ENCODE measurements at regions not wholly inside any gene's neighbourhood (a gene's known extent, or its start where the extent isn't known, plus 50 kb on each side); places are given as distances from the start of the nearest gene placed in this dataset.

DNA sequence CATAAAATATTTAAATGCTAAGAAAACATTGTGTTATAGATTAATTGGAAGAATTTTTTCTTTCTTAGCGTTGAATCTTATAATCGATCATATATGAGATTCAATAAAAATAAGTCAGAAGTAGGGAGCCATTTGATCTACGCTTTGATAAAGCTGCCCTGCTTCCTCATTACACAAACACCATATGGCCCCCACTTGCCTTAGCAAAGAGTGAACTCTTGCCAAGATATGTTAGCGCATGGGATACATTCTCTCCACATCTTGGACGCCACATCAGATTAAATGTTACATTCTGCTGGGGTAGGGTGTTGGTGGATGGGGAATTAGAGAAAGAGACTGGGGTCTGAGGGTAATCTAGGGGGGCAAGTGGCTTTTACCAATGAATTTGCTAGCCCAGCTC is 207.7 kb upstream of the MID1 start:
- no peaks in the 10 kb centered on the region for H3K36me3 Mint-ChIP-seq
- H3K4me1 Mint-ChIP-seq = no peaks in the 10 kb centered on the region
- H3K4me3 Mint-ChIP-seq = no peak overlapping the region
- H3K27ac Mint-ChIP-seq = no peak overlapping the region
- H3K9me3 Mint-ChIP-seq = no peaks in the 10 kb centered on the region
- H3K27me3 Mint-ChIP-seq = no peaks in the 10 kb centered on the region
- ATAC-seq = no peak

DNA sequence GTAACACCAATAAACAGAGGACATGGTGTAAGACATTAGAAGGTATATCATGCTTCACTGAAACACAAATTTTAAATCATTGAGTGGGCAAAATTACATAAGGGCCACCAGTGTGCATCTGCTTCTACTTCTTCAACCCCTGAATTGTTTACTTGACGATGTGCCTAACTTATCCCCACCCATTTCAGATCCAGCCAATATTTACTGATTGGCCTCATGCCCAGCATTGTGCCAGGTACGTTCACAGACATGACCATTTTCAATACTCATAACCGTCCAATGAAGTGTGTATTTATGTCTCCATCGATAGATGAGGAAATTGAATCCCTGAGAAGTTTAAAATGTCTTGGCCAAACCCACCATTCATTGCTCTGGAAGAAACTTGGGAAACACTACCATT is 208.3 kb upstream of the MID1 start:
- no peaks in the 10 kb centered on the region for H3K36me3 Mint-ChIP-seq
- no peak overlapping the region for H3K27ac Mint-ChIP-seq
- no peaks in the 10 kb centered on the region for H3K27me3 Mint-ChIP-seq
- no peak for ATAC-seq
- no peaks in the 10 kb centered on the region for H3K9me3 Mint-ChIP-seq
- H3K4me3 Mint-ChIP-seq = no peak overlapping the region
- no peaks in the 10 kb centered on the region for H3K4me1 Mint-ChIP-seq

DNA sequence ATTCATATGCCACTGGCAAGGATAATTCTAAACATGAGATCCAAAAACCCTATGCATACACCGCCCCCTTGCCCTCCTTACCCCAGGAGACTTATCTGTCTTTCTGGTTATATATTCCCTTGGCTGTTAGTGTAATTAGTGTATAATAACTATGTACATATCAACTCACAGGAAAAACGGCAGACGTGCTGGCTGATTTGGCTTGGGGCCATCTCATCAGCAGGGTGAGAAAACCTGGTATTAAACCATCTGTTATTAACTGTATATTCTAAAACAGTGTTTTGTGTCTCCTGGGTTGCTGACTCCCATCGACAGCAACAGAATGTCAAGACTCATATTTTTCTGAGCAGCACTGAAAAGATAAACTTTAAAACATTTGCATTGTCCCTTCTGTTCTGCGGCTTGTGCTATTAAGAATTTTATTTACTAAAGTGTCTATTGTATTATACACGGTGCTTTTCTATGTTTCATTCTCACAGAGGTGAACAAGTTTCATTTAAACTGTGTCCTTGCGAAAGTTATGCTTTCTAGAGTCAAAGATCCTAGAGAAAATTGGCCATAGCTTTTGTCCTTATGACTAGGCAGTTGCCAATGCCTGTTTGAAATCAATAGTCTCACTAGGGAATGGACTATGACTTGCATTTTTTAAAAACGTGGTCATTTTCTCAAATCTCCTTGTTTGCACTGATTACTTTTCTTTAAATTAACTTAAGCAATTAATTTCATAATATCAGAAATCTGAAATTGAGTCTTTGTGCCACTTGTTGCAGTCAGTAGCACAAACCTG is 211.5 kb upstream of the MID1 start:
- no peak overlapping the region for H3K4me3 Mint-ChIP-seq
- no peak for ATAC-seq
- H3K36me3 Mint-ChIP-seq = no peaks in the 10 kb centered on the region
- H3K9me3 Mint-ChIP-seq = no peaks in the 10 kb centered on the region
- H3K27me3 Mint-ChIP-seq = no peaks in the 10 kb centered on the region
- no peak overlapping the region for H3K27ac Mint-ChIP-seq
- no peaks in the 10 kb centered on the region for H3K4me1 Mint-ChIP-seq

DNA sequence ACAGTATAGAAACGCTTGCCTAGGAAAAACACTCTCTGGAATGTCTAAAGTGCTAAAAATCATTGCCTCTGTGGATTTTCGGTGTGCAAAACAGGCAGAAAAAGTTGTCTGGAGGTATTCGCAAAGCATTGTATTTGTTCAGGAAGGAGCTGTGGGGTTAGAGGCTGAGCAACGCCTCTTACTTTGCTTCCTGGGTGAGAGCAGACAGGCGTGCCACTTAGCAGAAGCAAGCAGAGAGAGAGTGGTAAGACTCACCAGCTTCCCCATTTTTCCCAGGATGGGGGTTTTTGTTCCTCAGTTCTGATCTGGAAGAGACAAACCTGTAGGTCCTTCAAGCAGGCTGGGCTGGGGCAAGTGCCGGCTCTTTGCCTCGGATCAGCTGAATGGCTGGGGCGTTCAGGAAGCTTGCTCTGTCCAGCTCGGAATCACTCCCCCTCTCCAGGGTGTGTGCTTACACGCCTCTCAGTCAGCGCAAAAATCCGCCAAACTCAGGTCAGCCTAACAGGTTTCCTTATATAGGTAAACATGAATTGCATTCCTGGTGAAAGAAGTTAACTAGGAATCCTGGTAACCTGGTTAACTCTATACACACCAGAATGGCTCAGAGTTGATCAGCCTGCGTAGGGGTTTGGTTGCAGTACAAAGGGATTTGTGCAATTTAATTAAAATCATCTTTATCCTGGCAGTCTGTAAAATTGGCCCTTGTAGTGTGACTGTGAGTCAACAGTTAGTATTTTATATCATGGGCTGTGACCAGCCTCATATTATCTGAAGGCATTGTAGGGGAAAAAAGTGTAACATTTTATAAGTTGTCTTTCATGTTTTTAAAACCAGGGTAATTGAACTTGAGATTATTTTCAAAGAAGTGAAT is 213.1 kb upstream of the MID1 start:
- ATAC-seq = no peak
- Mint-ChIP-seq H3K4me3 (no peak overlapping the region), H3K27me3 (no peaks in the 10 kb centered on the region), H3K4me1 (no peaks in the 10 kb centered on the region), H3K9me3 (no peaks in the 10 kb centered on the region), H3K36me3 (no peaks in the 10 kb centered on the region), H3K27ac (no peak overlapping the region)

DNA sequence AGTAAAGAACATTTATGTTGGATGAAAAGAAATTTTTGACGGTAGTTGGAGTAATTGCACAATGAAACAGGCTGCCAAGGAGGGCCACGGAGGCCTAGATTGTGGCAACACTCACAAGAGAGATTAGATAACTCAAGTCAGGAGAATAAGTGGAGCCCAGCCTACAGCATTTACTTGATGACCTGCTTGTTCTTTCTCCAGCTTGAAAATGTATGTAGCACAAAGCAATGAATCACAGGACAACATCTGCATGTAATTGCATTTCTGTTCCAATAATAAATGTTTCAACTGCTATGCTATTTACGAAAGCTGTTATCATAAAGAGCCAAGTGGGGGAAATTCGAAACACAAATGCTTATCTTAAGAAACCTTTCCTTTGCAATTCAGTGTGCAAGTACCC is 221.2 kb upstream of the MID1 start:
- Mint-ChIP-seq H3K4me3 (no peak overlapping the region), H3K4me1 (no peaks in the 10 kb centered on the region), H3K27ac (no peak overlapping the region), H3K36me3 (no peaks in the 10 kb centered on the region), H3K27me3 (no peaks in the 10 kb centered on the region), H3K9me3 (no peaks in the 10 kb centered on the region)
- no peak for ATAC-seq

DNA sequence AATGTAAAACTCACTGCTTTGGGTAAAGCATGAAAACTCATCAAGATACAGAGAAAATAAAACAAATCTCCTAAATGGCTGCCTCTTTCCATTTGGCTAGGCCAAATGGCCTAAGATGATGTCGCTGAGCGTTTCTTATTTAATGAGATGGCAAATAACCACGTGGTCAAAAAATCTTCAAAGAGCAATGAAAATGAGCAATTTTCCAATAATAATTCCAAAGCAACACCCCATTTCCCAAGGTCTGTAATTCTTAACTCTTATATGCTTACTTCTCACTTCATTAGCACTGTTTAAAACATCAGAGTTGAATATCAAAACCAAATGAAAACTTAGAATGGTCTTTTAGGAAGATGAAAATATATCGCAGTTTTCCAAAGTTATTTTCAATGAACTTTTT is 222.3 kb upstream of the MID1 start:
- H3K27ac Mint-ChIP-seq = no peak overlapping the region
- H3K36me3 Mint-ChIP-seq = no peaks in the 10 kb centered on the region
- no peaks in the 10 kb centered on the region for H3K27me3 Mint-ChIP-seq
- H3K4me1 Mint-ChIP-seq = no peaks in the 10 kb centered on the region
- no peak overlapping the region for H3K4me3 Mint-ChIP-seq
- no peaks in the 10 kb centered on the region for H3K9me3 Mint-ChIP-seq
- ATAC-seq = no peak

DNA sequence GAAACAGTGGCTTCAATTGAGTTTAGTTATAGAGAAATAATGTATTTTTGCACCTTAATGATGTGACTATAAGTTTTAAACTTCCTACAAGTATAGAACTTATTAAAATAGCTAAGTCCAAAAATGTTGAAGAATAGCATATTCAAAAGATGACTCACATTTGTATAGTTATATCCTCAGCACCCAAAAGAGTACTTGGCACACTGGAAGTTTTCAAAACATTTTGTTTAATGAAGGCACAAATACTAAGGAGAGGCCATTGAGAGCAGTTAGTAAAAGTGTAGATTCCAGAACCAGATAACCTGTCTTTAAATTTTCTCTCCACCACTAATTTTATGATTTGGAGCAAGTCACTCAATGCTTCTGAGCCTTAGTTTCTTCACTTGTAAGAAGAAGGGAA is 226.9 kb upstream of the MID1 start:
- no peak overlapping the region for H3K4me3 Mint-ChIP-seq
- no peaks in the 10 kb centered on the region for H3K27me3 Mint-ChIP-seq
- no peak overlapping the region for H3K27ac Mint-ChIP-seq
- no peaks in the 10 kb centered on the region for H3K9me3 Mint-ChIP-seq
- no peak for ATAC-seq
- no peaks in the 10 kb centered on the region for H3K36me3 Mint-ChIP-seq
- H3K4me1 Mint-ChIP-seq = no peaks in the 10 kb centered on the region

DNA sequence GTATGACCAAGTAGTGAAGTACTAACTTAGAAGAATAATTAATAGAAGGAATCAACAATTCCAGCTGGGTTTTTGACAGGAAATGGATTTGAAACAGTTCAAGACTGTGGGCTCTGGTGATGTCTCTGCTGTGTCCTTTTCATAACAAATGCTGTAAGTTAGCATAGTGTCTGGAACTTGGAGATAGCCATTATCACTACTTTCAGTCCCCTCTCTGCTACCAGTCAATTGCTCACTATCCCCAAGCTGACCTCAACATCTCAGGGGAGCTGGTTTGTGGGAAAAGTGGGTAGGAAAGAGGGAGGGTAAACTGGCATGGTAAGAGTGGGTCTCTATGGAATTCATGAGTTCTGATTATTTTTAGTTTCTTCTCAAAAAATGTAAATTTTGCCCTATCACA is 231.4 kb upstream of the MID1 start:
- Mint-ChIP-seq H3K4me3 (no peak overlapping the region), H3K36me3 (no peaks in the 10 kb centered on the region), H3K4me1 (no peaks in the 10 kb centered on the region), H3K27ac (no peak overlapping the region), H3K9me3 (no peaks in the 10 kb centered on the region), H3K27me3 (no peaks in the 10 kb centered on the region)
- no peak for ATAC-seq

DNA sequence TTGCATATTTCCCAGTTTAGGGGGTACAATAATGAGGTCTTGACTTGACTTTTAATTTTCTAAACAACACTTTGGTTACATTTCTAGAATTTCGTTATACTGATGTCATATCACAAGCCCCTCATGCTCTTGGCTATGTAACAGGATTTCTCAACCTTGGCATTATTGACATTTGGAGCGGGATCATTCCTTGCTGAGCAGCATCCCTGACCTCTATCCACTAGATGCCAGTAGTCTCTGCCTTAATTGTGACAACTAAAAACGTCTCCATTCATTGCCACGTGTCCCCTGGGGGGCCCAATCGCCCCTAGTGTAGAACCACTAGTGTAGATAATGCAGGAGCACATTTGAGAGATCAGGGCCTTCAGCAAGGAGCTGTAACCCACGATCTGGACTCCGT is 234.2 kb upstream of the MID1 start:
- no peaks in the 10 kb centered on the region for H3K36me3 Mint-ChIP-seq
- ATAC-seq = no peak
- no peak overlapping the region for H3K4me3 Mint-ChIP-seq
- H3K27me3 Mint-ChIP-seq = no peaks in the 10 kb centered on the region
- no peaks in the 10 kb centered on the region for H3K4me1 Mint-ChIP-seq
- no peaks in the 10 kb centered on the region for H3K9me3 Mint-ChIP-seq
- no peak overlapping the region for H3K27ac Mint-ChIP-seq

DNA sequence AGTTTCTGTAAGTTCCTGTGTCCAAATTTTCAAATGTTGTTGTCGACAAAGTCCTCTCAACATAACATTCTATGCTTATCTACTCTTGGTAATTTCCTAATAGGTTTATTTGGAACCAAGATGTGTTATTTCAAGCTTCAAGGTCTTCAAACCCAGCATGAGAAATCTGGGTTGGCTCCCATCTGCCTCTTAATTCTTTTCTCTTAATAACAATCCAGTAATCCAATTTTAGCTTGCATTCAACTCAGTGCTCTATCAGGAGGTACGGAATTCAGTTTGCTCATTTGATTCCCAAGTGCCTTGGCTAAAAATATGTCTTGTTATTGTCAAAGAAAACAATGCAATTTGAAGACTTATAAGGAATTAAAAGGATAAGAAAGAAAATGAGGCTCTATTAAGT is 235.5 kb upstream of the MID1 start:
- H3K4me1 Mint-ChIP-seq = no peaks in the 10 kb centered on the region
- H3K9me3 Mint-ChIP-seq = peaks cover 1% of the 10 kb centered on the region
- no peaks in the 10 kb centered on the region for H3K27me3 Mint-ChIP-seq
- no peak overlapping the region for H3K27ac Mint-ChIP-seq
- H3K4me3 Mint-ChIP-seq = no peak overlapping the region
- no peaks in the 10 kb centered on the region for H3K36me3 Mint-ChIP-seq
- no peak for ATAC-seq

DNA sequence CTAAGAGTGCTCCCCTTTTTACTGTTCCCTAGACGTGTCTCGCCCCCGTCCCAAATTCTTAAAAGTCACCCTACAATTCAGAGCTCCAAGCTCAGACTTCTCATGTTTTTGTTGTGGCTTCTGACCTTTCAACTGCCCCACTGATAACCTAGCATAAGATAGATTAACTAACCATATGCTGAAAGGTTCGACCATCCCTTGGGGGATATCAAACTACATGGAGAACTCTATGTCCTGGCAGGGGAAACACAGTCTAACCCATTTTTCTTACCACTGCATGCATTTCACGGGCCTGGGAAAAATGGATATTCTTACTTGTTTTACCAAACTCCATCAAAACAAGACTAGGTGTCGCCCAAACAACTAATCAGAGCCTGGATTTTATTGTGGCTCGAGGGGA is 236.4 kb upstream of the MID1 start:
- no peak for ATAC-seq
- no peaks in the 10 kb centered on the region for H3K36me3 Mint-ChIP-seq
- no peak overlapping the region for H3K4me3 Mint-ChIP-seq
- no peaks in the 10 kb centered on the region for H3K4me1 Mint-ChIP-seq
- peaks cover 3% of the 10 kb centered on the region for H3K9me3 Mint-ChIP-seq
- H3K27ac Mint-ChIP-seq = no peak overlapping the region
- no peaks in the 10 kb centered on the region for H3K27me3 Mint-ChIP-seq

DNA sequence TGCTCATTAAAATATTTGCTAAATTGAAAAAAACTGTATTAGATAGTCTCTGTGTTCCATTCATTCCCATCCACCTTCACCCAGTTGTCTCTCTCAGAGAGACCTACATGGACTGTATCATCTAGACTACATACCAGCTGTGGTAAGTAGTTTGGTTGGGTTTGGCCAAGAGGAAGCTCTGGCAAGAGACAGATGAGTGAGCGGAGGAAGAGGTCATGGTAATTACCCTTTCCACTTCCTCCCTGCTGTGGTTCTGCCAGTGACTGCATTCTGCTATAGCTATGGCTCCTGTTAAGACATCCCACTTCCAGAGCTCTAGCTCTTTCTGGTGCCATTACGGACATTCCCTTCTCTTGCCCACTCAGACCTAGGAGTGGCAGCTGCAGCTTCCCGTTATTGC is 239.0 kb upstream of the MID1 start:
- Mint-ChIP-seq H3K27me3 (no peaks in the 10 kb centered on the region), H3K4me3 (no peak overlapping the region), H3K4me1 (no peaks in the 10 kb centered on the region), H3K9me3 (peaks cover 3% of the 10 kb centered on the region), H3K36me3 (no peaks in the 10 kb centered on the region), H3K27ac (no peak overlapping the region)
- ATAC-seq = no peak

DNA sequence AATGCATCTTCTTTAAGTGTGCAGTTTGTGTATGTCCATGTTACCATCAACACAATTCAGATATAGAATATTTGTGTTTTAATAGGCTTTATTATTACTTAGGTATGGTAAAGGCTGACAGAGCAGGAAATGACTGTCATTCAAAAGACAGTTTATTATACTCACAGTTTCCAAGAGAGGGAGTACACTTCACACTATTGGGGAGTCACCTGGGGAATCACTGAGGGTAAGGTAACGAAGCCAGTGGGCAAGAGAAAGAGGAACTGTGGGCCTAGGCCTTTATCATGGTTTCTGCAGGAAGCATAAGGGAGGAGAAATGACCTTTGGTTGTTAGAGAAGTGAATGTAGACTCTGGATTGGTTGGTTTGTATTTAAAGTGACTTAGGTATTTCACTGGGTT is 235.1 kb upstream of the HCCS start:
- H3K27ac Mint-ChIP-seq = no peak overlapping the region
- H3K27me3 Mint-ChIP-seq = no peaks in the 10 kb centered on the region
- H3K9me3 Mint-ChIP-seq = no peaks in the 10 kb centered on the region
- peak; percentile 88 for ATAC-seq
- no peak overlapping the region for H3K4me3 Mint-ChIP-seq
- no peaks in the 10 kb centered on the region for H3K36me3 Mint-ChIP-seq
- no peaks in the 10 kb centered on the region for H3K4me1 Mint-ChIP-seq

DNA sequence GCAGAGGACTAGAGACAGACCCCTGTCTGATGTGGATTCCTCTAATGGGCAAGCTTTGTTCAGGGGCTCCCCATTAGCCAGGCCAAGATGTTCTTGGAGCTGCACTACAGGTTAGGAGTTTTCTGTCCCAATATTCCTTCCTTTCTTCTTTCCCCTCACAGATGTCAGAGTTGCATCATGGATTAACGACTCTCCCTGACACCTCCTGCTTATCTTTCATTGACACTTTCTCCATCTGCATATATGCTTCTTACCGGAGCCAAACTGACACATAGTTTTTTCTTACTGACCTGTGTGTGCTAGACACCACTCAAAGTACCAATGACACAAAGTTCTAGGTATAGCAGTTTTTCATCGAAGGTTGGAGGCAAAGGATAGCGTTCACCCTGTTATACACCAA is 228.6 kb upstream of the HCCS start:
- Mint-ChIP-seq H3K27ac (no peak overlapping the region), H3K27me3 (no peaks in the 10 kb centered on the region), H3K4me3 (no peak overlapping the region), H3K4me1 (no peaks in the 10 kb centered on the region), H3K36me3 (no peaks in the 10 kb centered on the region), H3K9me3 (no peaks in the 10 kb centered on the region)
- no peak for ATAC-seq

DNA sequence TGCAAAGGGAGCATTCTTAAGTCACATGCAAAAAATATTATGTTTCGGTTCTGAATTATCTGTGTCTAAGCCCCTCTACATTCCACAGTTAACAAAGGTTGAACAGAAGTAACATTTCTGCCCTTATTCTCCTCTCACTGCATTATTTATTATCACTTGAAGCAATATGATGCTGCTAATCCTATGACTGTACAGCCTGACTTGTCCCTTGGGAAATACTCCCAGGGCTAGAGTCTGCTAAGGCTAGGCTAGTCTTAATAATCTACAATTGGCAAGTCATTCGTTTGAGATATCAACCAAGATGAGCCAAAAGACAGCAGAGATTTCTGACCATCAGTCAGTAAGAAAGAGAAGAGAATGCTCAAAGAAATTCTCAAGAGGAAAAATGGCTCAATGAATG is 226.9 kb upstream of the HCCS start:
- no peak for ATAC-seq

DNA sequence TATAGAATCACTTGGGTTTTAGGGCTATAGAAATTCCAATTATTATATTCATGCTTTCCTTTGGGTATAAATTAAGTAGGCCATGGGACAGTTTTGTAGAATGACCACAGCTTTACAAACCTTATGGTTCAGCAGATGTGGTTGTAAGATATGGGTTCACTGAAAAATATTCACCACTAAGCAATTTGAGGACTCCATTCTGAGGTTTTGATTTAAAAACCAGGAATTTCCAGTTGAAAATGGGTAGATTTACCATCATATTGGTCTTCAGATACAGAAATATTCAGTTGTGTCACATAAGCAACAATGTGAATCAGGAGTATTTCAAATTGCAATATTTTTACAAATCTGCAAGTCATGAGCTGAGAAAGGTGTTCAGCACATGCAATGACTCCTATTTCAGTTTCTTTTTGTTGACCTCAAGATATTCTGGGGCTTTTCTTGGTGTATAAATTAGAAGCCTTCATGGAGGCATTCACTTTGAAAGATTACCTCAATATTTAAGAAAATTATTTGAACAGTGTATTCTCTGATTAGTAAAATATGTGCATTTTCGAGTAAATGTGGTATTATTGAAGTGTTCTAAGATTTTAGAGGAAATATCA is 218.4 kb upstream of the HCCS start:
- no peak for ATAC-seq
- Mint-ChIP-seq H3K27me3 (no peaks in the 10 kb centered on the region), H3K27ac (no peak overlapping the region), H3K4me3 (no peak overlapping the region), H3K4me1 (no peaks in the 10 kb centered on the region), H3K36me3 (no peaks in the 10 kb centered on the region), H3K9me3 (no peaks in the 10 kb centered on the region)

More for the DNA sequence above, 226.9 kb upstream of the HCCS start:
- Mint-ChIP-seq H3K27me3 (no peaks in the 10 kb centered on the region), H3K4me1 (no peaks in the 10 kb centered on the region), H3K27ac (no peak overlapping the region), H3K4me3 (no peak overlapping the region), H3K36me3 (no peaks in the 10 kb centered on the region), H3K9me3 (no peaks in the 10 kb centered on the region)
